ENCODE measurements at regions not wholly inside any gene's neighbourhood (a gene's known extent, or its start where the extent isn't known, plus 50 kb on each side); places are given as distances from the start of the nearest gene placed in this dataset.

DNA sequence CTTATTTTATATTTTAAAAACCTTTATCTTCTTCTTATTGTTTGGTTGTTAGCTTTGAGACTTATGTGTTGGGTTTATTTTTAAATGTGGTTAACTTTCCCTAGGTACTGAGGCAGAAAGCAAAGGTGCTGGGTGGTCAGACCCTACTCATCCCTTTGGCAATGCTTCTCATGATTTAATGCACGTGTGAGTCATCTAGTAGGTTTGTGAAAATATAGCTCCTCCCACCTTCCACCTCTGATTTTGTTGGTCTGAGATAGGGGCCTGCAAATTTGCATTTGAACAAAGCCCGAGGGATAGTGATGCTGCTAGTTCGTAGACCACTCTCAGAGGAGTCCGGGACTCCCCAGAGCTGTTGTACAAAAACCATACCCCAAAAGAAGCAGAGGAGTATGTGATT lies 771.3 kb upstream of the ARGLU1 start:
- TF ChIP-seq, protein P1, sequence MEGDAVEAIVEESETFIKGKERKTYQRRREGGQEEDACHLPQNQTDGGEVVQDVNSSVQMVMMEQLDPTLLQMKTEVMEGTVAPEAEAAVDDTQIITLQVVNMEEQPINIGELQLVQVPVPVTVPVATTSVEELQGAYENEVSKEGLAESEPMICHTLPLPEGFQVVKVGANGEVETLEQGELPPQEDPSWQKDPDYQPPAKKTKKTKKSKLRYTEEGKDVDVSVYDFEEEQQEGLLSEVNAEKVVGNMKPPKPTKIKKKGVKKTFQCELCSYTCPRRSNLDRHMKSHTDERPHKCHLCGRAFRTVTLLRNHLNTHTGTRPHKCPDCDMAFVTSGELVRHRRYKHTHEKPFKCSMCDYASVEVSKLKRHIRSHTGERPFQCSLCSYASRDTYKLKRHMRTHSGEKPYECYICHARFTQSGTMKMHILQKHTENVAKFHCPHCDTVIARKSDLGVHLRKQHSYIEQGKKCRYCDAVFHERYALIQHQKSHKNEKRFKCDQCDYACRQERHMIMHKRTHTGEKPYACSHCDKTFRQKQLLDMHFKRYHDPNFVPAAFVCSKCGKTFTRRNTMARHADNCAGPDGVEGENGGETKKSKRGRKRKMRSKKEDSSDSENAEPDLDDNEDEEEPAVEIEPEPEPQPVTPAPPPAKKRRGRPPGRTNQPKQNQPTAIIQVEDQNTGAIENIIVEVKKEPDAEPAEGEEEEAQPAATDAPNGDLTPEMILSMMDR (IDR thresholded peaks at IDR 0.05), result no peak
- no peak for TF ChIP-seq POLR2A (IDR thresholded peaks at IDR 0.05)

All from breast epithelium (tissue), 3 donors.